ENCODE measurements at regions not wholly inside any gene's neighbourhood (a gene's known extent, or its start where the extent isn't known, plus 50 kb on each side); places are given as distances from the start of the nearest gene placed in this dataset.

GRCh38 chr13:76711550-76712182 lies 174.5 kb downstream of the KCTD12 start:
- DNase-seq (ENCODE audit: low read depth in 2 of 2) = no peak

DNA sequence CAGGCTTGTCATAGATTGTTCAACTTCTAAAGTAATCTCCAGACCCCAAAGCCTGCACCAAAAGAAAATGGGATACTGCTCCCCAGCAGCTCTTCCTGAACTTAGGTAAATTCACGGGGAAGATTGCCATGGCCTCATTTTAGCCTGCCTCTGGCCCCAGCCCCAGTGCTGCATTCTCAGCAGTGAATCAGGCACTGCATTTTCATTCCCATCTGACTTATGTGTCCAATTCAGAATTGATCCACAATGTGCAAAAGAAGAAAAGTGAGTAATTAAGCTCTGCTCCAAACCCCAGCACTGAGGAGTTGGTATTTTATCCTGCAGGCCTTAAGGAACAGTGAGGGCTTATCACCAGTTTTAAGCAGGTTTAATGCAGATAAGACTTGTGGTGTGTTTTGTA lies 176.4 kb downstream of the KCTD12 start:
- no peak for DNase-seq (ENCODE audit: low read depth in 2 of 2)

GRCh38 chr13:76708138-76708688 lies 178.0 kb downstream of the KCTD12 start:
- no peak for DNase-seq (ENCODE audit: low read depth in 2 of 2)

DNA sequence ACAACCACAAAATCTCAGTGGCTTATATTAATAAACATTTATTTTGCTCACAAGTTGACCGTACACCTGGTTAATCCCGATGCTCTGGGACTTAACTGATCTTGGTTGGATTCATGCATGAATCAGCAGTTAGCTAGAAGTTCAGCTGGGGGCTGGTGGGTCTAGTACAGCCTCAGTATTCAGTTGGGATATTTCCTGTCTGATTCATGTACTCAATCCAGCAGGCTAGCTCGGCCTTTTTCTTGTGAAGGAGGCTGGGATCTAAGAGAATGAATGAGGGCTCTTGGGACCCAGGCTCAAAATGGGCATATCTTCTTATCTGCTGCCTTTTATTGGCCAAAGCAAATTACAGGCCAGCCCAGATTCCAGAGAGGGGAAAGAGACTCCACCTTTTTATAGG lies 178.8 kb downstream of the KCTD12 start:
- DNase-seq (ENCODE audit: low read depth in 2 of 2) = no peak

DNA sequence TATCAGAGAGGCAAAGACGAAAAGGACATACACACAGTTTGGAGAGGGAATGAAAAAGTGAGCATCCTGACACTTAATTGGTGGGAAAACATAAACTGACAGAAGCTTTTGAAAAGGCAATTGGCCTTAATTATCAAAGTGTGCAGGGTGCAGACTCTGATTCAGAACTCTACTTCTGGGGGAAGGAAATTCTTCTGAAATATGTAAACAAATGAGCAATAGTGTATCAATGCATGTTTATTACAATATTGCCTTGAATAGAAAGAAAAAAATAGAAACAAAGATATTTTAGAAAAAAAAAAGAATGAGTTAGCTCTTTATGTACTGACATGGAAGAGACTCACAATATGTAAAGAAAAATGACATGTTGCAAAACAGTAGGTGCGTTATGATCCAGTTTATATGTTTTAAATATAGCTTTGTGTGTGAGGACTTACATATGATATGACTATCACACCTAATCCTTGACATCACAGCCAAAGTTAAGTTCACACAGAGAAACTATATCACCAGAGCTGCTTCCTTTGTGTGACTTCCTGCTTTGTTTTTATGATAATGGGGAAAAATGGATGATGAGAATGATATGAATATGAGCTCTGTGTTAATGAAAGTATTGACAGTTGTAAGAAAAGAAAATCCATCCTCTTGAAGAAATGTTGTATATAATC lies 182.4 kb downstream of the KCTD12 start:
- no peak for DNase-seq (ENCODE audit: low read depth in 2 of 2)

- DNase-seq (ENCODE audit: low read depth in 2 of 2) = no peak
Observed at GRCh38 chr13:76703216-76703615, 183.0 kb downstream of the KCTD12 start.

GRCh38 chr13:76697288-76697687 lies 188.9 kb downstream of the KCTD12 start:
- no peak for DNase-seq (ENCODE audit: low read depth in 2 of 2)

- no peak for DNase-seq (ENCODE audit: low read depth in 2 of 2)
Observed at GRCh38 chr13:76696370-76696769, 189.8 kb downstream of the KCTD12 start.

DNA sequence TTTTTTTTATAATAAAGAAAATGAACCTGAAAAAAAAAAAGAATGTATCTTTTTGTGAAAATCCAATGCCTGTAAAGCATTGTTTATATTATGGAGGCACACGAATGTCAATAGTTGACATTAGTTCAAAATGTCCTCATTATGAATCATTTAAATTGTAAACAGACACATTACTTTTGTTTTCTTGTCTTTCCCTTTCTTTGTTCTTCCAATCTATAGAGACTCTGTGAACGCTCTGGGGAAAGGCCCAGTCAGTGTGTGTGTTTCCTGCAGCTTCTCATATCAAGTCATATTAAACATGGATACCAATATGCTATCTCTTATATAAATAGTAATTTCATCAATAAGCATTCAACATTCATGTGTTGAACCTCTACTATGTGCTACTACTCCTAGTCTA lies 193.1 kb downstream of the KCTD12 start:
- DNase-seq (ENCODE audit: low read depth in 2 of 2) = no peak

- DNase-seq (ENCODE audit: low read depth in 2 of 2) = no peak
Observed at GRCh38 chr13:76692346-76692745, 193.9 kb downstream of the KCTD12 start.

GRCh38 chr13:76690611-76691010 lies 195.6 kb downstream of the KCTD12 start:
- no peak for DNase-seq (ENCODE audit: low read depth in 2 of 2)

DNA sequence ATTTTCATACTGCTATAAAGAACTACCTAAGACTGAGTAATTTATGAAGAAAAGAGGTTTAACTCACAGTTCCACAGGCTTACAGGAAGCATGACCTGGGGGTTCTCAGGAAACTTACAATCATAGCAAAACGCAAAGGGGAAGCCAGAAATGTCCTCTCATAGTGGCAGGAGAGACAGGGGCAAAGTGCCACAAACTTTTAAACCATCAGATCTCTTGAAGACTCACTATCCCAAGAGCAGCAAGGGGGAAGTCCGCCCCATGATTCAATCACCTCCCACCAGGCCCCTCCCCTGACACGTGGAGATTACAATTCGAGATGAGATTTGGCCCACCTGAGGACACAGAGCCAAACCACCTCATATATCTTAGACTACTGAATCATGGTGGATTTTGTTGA lies 198.7 kb downstream of the KCTD12 start:
- DNase-seq (ENCODE audit: low read depth in 2 of 2) = no peak

GRCh38 chr13:76685938-76686337 lies 200.3 kb downstream of the KCTD12 start:
- no peak for DNase-seq (ENCODE audit: low read depth in 2 of 2)

DNA sequence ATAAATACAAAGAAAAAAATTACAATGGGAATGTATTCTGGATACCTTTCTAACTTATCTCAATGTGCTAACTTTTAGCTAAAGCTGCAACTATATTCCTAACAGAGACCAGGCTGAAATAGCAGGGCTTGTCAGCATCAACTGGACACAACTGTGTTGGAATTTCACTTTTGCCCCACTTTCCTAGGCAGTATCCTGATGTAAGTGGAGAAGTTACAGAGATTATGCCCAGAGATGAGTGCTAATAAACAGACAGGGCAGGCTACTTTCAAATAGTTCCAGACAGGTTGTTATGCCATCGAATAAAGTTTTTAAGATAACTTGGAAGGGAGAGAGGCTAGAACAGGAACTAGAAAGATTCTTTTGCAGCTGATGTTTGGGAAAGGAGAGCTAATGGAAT lies 201.9 kb downstream of the KCTD12 start:
- DNase-seq (ENCODE audit: low read depth in 2 of 2) = no peak

DNA sequence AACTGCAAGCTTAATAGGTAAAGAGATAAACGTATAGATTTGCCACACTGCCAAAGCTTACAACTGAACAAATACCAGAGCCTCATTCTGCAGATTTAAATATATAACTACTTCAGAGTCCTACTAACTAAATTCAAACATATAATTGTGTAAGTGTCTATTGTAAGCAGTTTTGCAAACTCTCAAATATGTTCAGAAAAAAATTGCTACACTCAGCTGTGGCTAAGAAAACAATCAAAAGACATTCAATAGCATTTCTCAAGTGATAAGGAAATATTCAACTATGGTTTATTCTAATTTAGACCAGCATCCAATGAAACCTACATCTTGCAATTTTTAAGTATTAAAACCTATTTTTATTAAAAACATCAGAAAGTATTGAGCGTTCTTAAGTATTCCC lies 202.4 kb downstream of the KCTD12 start:
- DNase-seq (ENCODE audit: low read depth in 2 of 2) = no peak

DNA sequence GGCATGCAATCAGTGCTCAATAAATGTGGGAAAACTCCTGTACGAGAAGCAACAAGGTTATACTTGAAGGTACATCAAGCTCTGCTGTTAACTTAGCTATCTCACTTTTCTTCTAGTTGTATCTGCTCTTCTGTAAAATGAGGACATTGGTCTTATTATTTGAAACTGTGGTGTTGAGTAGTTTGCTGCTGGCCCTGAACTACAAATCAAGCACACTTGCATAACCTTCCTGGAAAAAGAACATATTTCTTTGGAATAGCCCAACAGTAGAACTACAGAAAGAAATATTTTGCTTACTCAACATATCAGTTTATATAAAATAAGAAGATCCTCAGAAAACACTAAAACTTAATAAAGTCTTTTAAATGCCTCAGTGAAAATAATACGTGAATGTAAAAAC lies 203.0 kb downstream of the KCTD12 start:
- no peak for DNase-seq (ENCODE audit: low read depth in 2 of 2)

GRCh38 chr13:76680112-76680511 lies 206.1 kb downstream of the KCTD12 start:
- no peak for DNase-seq (ENCODE audit: low read depth in 2 of 2)

DNA sequence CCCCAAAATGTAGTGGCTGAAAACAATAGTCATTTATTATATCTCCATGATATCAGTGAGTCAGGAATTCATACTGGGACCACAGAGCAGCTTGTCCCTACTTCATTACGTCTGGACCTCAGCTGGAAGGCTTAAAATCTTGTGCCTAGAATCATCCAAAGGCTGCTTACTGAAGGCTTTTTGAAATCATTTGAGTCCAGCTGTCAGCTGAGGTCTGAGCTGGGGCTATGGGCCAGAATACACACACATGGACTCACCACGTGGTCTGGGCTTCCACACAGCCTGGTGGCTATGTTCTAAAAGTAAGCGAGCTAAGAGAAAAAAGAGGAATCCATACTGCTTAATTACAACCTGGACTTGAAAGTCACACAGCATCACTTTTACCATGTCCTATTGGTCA lies 209.2 kb downstream of the KCTD12 start:
- no peak for DNase-seq (ENCODE audit: low read depth in 2 of 2)

DNA sequence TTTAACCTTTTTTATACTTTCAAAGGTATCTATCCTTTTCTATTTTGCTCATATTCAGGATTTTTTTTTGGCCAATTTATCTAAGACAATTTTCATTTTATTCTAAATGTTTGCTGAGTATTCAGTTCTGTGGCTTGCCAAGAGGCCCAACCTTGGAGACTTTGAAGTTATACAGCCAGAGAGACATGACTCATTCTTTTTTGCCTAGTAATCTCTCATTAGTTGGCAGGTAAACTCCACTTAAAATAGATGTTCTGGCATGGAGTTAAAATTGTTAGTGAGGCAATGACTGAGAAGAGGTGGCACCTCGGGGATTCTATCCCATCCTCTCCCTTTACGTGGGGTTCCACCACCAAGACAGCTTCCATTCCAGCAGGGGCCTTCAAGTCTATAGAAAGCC lies 213.8 kb downstream of the KCTD12 start:
- DNase-seq (ENCODE audit: low read depth in 2 of 2) = no peak

- DNase-seq (ENCODE audit: low read depth in 2 of 2) = no peak
Observed at GRCh38 chr13:76668716-76669115, 217.5 kb downstream of the KCTD12 start.

GRCh38 chr13:76668141-76668540 lies 218.1 kb downstream of the KCTD12 start:
- no peak for DNase-seq (ENCODE audit: low read depth in 2 of 2)

- no peak for DNase-seq (ENCODE audit: low read depth in 2 of 2)
Observed at GRCh38 chr13:76667551-76667950, 218.7 kb downstream of the KCTD12 start.

DNA sequence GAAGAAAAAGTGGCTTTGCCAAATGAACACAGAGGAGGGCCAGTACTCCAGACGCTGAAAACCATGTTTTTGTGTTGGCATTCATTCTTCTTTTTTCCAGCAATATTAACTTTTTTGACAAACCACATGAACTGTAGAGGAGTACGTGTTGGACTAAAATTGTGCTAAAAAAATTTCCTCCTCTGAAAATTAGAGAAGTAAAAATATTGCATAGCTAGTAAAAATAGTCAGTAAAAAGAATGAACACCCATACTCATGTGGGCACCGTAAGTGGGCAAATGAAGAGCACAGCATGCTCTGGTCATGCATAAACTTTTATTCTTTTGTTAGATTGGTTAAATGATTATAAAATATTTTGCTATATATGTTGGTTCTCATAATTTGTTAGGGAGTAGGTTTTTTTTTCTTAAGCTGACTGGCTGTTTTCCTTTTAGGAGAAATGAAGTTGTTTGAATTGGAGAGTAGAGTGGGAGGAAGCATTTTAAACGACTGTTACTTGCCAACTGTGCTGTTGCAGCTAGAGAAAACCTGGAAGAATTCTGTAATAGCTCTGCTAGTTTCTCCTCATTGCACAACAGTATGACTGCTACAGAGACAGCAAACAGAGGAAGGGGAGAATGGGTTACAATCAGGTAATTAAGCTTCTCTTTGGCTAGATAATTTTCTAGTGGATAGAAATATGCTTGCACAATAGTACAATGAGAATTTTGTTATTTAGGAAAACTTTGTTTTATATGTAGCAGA lies 222.4 kb downstream of the KCTD12 start:
- DNase-seq (ENCODE audit: low read depth in 2 of 2) = no peak
